CD4-positive, alpha-beta T cell treated with Interferon gamma for 1 hour (primary cell): ENCODE measurements at regions not wholly inside any gene's neighbourhood (a gene's known extent, or its start where the extent isn't known, plus 50 kb on each side); places are given as distances from the start of the nearest gene placed in this dataset.
"Not testable (repeated sequence)": the region's sequence is repeated elsewhere in the genome, so short reads cannot be mapped to it uniquely, and the experiment has no call there.

Experiments
- DNase-seq: peaks from one replicate; pipeline ENCODE4 v3.0.0-alpha.2; 2020

- no peak for DNase-seq
These were observed 50.8 kb upstream of the CPOX start for GRCh38 chr3:98644168-98644567.

DNA sequence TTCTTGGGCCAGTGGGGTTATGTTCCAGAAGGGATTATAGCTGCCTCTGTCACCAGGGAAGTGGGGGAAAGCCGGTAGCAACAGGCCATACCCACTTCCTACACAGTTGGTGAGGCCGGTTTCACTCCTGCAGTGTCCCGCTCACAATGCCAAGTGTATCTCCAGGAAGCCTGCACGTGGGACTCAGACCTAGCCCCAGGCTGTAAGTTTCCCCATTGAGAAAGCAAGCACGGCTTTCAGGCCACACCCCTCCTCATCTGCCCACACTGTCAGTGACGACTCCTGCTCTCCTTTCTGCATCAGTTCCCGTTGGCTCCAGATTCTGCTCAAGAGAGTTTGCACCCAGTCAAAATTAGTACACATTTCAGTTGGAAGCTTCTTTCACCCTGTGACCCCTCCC, 51.6 kb upstream of the CPOX start:
- no peak for DNase-seq

- DNase-seq: no peak
These were observed 53.3 kb upstream of the CPOX start for GRCh38 chr3:98646680-98647079.

DNA sequence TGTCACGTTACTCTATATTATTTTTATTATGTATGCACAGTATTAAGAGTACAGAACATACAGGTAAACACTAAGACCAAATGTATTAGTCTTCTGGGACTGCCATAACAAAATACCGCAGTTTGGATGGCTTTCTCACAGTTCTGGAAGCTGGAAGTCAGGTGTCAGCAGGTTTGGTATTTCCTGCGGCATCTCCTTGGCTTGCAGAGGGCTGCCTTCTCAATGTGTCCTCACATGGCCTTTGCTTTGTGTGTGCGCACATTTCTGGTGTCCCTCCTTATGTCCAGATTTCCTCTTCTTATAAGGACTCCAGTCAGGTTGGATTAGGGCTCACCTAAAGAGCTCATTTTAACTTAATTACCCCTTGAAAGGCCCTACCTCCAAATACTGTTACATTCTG, 53.8 kb upstream of the CPOX start:
- no peak for DNase-seq

GRCh38 chr3:98650971-98651779, 57.8 kb upstream of the CPOX start:
- no peak for DNase-seq

- no peak for DNase-seq
These were observed 58.3 kb upstream of the CPOX start for GRCh38 chr3:98651780-98652077.

- DNase-seq: no peak
These were observed 62.3 kb upstream of the CPOX start for GRCh38 chr3:98655666-98656065.

DNA sequence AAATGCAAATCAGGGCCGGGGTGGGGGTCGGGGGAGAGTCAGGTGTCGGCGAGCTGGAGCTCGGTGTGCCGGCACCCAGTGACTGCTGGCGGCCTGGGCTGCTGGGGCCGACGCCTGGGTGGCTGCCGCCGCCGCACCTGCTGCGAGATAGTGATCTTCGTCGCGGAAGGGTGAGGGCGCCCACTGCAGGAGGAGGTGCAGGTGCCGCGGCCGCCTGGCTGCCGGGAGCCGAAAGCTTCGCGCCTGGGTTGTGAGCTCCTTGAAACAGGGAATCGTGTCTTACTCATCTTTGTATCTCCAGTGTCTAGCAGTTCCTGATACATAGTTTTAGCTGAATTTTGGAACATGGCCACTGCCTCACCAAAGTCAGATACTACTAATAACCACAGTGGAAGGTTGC, 64.0 kb upstream of the CPOX start:
- DNase-seq: peak; percentile 2

- no peak for DNase-seq
These were observed 69.3 kb upstream of the CPOX start for GRCh38 chr3:98662699-98663098.

- no peak for DNase-seq
These were observed 76.6 kb upstream of the CPOX start for GRCh38 chr3:98670020-98670419.

- no peak for DNase-seq
These were observed 83.2 kb upstream of the ST3GAL6 start for GRCh38 chr3:98679986-98680385.

GRCh38 chr3:98680723-98681122, 82.4 kb upstream of the ST3GAL6 start:
- no peak for DNase-seq

GRCh38 chr3:98681486-98681885, 81.7 kb upstream of the ST3GAL6 start:
- DNase-seq: no peak

DNA sequence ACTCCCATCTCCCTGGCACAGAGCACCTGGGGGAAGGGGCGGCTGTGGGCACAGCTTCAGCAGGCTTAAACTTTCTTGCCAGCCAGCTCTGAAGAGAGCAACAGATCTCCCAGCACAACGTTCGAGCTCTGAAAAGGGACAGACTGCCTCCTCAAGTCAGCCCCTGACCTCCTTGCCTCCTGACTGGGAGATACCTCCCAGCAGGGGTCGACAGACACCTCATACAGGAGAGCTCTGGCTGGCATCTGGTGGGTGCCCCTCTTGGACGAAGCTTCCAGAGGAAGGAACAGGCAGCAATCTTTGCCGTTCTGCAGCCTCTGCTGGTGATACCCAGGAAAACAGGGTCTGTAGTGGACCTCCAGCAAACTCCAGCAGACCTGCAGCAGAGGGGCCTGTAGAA, 80.7 kb upstream of the ST3GAL6 start:
- DNase-seq: not testable (repeated sequence)

DNA sequence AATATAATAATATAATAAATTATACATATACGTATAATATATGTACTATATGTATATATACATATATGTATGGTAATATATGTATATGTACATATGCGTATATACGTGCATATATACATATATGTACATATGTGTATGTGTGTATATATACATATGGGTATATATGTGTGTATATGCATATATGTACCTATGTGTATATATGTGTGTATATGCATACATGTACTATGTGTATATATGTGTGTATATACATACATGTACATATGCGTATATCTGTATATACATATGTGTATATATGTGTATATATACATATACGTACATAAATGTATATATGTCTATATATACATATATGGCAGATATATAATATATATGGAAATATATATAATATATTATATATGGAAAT, 74.8 kb upstream of the ST3GAL6 start:
- no peak for DNase-seq

- no peak for DNase-seq
These were observed 72.3 kb upstream of the ST3GAL6 start for GRCh38 chr3:98690876-98691275.

- no peak for DNase-seq
These were observed 71.2 kb upstream of the ST3GAL6 start for GRCh38 chr3:98691897-98692296.

DNA sequence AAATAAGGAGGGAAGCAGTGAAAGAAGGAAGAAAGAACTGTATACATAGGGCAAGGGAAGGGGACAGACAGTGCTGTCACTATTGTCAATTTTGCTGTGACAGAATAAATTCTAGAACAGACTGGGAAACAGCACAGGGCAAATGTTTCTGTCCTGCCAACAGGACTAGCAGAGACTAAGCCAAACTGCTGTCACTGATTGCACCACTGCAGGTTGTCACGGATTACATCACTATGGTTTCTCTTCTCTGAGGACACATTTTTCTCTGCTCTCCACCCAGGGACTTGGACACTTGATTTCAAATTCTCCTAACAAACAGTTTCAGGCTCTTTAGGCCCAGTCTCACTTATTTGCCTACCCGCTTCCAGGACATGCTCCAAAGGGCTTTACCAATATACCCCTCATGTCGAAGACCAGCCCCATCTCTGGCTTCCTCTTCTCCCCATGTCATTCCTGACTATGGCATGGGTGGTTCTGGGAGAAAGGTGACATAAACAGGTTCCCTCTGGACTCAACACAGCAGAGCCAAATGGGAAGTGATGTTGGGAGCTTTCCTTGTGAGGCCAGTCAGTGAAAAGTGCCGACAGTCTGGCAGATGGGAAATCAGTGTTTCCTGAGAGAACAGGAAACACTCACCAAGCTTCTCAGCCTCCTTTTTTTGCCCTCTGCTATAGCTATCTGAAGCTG, 70.2 kb upstream of the ST3GAL6 start:
- DNase-seq: no peak

DNA sequence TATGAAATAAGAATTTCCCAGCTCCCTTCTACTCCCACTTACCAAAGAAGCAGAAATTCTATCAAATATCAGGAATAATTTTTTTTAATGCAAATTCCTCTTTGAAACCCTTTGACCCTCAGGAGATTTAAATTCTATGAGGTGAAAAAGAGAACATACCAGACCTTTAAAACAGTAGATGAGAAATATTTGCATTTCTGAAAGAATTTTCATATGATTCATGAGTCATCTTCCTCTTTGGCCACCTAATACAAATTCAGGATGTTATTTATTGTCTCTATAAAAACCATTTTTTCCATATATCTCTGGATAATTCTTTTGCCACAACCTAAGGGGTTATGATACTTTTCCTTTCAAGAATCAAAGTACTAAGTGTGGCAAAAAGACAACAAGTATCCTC, 67.3 kb upstream of the ST3GAL6 start:
- DNase-seq: no peak

DNA sequence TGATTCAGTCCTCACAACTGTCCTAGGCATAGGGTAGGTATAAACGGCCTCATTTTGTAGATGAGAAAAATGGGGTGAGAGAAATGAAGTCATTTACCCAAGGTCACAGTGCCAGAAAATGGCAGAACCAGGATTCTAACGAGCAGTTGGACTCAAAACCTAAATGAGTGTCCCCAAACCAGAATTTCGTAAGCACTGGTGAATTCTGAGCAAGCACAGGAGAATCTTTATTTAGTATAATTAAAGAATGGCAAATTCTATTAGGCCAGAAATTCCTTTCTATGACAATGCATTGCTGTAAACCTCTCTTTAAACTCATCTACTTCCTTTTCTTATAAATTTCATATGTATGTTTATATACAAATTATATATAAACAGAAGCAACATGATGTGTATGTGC, 66.8 kb upstream of the ST3GAL6 start:
- not testable (repeated sequence) for DNase-seq

- no peak for DNase-seq
These were observed 65.9 kb upstream of the ST3GAL6 start for GRCh38 chr3:98697225-98697624.

DNA sequence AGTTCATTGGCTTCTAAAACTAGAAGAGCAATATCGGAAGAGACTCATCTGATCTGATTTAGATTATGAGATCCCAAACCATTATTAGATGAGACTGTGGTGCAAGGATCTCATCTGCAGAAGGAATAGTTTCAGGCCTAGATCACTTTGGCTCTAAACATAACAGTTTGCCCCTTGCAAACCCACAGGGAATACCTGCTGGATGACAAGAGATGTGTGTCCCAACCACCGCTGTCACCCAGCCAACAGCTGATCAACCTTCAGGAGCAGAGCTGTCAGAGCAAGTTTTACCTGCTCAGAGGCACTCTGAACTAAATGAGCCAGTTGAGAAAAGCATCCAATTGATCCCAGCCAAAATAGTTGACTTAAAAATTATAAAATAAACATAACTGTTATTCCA, 64.0 kb upstream of the ST3GAL6 start:
- no peak for DNase-seq

DNA sequence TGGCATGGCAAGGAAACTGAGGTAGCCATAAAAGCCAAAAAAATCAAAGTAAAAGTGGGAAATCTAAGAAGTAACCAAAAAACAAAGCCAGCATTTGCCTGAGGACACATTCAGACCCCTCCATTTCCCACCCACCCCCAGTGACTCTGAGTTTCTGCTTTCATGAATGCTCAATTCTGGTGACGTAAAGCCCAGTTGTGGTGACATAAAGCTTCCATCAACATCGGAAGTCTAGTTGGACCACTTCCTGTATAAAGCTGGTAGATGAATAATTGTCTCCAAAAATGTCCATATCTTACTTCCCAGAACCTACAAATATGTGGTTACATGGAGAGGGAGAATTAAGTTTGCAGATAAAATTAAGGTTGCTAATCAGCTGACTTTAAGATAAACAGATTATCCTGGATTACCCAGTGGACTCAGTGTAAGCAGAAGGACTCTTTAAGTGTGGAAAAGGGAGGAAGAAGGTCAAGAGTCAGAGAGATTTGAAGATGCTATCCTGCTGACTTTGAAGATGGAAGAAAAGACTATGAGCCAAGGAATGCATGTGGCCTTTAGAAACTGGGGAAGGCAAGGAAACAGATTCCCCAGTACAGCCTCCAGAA, 62.0 kb upstream of the ST3GAL6 start:
- DNase-seq: no peak

GRCh38 chr3:98702166-98702565, 61.0 kb upstream of the ST3GAL6 start:
- DNase-seq: no peak

- DNase-seq: no peak
These were observed 57.9 kb upstream of the ST3GAL6 start for GRCh38 chr3:98705212-98705611.
